ENCODE measurements at regions not wholly inside any gene's neighbourhood (a gene's known extent, or its start where the extent isn't known, plus 50 kb on each side); places are given as distances from the start of the nearest gene placed in this dataset.

DNA sequence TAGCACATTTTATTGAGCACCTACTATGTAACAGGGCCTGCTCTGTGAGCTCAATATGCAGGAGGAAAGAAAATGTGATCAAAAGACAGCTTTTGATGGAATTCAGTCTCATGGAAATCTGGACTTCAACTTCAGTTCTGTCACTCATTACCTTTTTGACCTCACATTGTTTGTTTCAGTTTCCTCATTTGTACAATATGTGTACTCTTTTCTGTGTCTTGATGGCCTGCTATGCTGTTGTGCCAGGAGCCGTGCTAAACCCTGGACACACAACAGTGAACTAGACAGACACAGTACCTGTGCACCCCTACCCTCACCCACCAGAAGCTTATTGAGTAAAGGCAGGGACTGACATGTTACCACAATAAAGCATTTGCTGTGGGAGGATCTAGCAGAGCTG lies 162.9 kb upstream of the FGGY start:
- no peak for DNase-seq

DNA sequence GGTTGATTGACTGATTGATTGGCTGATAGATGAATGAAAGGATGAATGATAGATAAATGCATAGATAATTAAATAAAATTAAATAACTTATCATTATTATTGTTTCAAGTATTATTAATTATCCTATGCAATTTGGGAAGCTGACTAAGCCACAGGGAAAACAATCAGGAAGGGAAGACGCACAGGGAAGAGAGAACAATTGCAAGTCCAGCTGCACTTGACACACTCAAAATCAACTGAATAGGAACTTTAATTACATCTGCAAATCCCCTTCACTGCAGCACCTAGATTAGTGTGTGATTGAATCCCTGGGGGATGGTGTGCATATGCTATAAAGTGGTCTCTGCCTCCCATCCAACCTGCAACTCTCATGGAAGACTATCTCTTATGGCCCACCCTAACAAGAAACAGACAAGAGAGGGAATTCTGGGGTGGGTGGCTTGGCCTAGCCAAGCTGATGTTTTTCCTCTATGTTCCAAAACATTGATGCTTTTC lies 161.1 kb upstream of the FGGY start:
- DNase-seq = no peak

DNA sequence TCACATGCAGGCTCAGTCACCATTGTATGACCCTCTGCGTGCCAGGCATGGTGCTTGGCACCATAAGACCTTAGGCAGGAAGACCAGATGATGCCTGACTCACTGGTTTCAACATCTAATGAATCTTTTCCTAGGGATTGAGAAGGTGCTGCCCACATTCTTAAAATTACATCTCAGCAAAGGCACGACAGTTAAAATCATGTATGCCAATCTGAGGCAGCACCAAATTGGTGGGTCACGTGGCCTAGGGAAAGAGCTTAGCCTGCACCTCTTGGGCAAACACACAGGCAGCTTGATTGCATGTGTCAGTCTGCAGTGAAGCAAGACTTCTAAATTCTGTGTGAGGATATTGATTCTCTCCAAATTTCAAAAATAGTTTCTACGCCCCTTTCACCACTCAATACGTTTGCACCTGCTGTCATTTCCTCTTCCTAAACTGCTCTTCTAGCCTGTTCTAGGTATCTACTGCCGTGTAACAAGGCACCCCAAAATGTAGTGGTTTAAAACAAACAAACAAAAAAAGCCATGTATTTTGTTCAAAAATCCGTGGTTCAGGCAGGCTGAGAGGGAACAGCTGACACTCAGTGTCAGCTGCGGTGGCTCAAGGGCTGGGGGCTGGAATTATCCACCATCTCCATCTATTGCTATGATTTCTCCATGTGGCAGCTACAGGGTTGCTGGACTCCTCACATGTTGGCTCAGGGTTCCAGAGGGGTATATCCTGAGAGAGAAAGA lies 160.2 kb upstream of the FGGY start:
- DNase-seq = no peak

DNA sequence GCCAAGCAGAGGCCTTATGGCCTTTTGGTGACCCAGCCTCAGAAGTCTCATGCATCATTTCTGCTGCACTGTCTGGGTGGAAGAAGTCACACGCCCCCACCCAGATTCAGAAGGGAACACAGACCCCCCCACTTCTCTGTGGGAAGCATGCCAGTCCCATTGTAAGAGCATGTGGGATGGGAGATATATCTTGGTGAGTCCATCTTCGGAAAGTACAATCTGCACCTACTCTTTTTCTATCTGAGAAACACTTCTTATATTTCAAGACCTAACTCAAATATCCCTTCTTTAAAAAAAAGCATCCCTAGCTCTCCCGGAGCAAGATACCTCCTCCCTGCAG lies 159.6 kb upstream of the FGGY start:
- no peak for DNase-seq

DNA sequence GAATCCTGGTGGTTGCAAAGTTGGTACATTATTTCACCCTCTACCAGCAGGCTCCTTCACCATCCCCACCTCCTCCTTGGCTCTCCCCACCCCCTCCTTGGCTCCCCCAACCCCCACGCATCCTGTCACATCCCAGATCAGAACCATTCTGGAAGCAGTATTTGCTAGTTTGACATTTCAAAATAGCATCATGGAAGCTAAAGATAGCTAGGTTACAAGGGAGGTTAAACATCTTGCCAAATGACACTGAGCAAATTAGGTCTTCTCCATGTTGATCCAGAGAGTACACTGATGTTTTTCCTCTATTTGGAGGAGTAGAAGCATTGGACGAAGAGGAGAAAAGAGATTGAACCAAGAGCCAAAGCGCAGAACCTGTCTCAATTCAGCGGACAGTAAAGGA lies 158.9 kb upstream of the FGGY start:
- DNase-seq = no peak

DNA sequence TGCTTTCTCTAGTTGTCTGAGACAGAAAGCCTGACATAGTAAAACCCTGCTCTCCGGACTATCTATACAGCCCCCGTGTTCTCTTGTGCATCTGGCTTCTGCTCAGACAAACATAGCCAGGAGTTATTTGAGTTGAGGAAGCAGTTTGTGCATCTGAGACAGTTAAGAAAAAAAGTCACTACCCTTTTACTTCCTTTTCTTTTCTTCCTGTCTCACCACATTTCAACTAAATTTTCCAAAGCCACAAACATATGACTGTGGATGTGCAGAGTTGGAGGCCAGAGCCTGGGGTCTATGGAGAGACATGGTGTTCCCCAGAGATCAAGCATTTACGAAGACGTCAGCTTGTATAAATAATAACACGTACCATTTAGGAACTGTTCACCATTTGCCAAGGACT lies 158.5 kb upstream of the FGGY start:
- DNase-seq = no peak

DNA sequence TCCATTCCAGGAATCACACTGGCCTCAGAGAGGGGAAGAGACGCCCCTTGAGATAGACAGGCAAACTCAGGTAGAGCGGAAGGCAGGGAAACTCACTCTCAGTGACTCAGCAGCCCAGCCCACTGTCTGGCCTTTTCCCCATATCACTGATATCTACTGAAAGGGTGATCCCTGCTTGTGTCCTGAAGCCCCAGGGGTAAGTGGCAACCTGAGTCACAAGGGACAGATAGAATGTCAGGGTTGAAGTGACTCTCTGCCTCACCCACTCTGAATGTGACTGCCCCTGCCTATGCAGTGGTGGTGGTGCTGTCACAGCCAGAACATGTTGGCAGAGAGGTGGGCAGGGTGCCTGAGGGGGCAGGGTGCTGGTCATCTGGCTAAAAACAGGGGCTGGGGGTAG lies 157.5 kb upstream of the FGGY start:
- DNase-seq = no peak

DNA sequence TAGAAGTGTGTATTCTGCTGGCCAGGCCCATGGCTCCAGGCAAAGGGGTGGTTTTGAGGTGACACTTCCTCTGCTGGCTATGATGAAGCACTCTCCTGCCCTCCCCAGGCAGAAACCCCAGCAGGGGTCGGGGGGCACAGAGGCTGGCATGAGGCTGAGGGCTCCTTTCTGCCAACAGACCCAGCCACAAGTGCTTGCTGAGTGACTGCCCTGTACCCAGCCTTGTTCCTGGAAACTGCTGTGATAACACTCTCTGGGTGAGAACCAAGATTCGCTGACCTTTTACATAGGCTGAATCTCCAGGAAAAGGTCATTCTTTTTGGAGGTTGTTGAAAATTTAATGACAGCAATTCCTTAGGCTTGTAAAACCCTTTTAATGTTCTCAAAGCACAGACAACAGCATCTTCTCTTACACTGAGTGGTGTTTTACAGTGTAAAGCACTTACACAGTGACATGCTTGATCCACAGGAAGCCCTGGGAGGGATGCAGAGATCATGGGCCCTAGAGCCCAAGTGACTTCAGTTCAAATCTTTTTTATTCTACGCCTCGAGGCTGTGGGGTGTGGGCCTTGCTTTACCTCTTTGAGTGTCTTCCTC lies 155.5 kb upstream of the FGGY start:
- DNase-seq = no peak

DNA sequence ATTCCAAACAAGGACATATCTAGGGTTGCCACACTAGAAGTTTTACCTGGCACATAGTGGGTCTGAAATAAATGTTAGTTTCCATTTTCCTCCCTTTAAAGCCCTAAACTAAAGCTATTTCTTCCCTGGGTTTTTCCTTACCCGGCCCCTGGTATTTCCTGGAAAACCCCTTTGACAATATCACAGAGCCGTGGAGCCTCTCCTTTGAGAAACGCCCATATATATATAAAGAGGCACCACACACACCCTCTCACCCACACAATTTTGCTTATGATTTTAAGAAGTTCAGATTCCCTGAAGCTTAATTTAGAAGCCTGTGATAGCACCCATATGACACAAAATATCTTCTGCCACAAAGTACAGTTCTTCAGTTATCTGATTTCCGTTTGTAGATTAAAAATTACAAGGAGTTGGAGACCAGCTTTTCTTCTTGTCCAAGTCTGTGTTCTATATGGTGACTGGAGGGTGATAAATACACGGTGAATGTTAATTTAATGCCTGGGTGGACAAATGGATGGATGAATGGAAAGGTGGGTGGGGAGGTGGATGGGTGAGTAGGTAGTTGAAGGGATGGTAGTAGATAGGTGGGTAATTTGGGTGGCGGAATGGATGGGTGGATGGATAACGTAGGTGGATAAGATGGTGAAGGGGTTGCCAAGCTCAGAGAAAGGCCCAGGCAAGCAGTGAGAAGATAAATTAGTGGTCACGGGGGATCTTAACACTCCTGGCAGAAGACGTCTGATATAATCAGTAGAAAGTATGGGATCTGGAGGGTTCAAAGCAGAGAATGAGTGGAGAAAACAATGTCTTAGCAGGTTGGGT lies 154.4 kb upstream of the FGGY start:
- DNase-seq = no peak

DNA sequence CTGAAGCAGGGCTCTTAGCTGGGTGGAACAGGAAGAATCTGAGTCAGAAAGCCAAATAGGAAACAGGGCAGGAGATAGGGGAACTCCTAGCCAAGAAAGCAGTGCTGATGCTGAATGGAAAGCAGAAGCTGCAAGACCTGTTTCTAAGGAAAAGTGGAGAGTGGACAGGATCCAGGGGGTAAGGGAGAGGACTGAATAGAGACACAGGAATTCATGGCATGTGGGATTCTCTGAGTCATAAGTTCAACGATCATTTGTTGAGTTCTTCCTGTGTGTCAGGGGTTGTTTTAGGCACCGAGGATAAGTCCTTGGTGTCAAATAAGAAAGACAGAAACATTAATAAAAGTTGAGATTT lies 153.8 kb upstream of the FGGY start:
- no peak for DNase-seq

DNA sequence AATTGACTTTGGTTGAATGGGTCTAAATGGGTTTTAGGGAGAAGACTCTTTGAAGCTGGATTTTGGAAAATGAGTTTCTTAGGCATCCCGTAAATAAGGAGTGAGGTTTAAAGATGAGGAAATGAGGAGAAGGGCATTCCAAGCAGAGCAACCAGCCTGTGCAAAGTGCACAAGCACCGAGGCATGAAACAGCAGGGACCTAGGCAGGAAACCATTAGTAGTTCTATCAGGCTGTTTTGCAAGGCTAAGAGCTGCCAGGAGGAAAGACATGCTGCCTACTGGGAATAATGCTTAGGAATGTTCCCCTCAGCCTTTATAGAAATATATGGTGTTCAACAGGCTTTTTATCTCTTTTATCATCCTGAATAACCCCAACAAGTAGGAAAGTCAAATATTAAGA lies 153.1 kb upstream of the FGGY start:
- no peak for DNase-seq

DNA sequence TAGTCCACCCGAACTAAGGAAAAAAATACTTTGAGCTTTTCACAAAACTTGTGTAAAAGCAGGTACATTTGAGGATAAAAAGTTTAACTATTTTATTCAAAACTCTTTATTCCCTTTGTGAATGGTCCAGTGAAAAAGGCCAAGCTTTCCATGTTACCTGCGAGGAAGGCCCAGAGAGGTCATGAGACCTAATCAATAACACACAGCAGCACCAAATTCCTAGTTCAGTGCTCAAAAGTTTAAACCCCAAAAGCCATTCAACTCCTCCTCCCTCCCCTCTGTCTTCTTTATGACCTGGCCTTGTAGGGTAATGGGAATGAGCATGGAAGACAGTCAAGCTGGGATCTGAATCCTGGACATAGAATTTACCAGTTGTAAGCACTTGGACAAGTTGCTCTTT lies 151.9 kb upstream of the FGGY start:
- no peak for DNase-seq

DNA sequence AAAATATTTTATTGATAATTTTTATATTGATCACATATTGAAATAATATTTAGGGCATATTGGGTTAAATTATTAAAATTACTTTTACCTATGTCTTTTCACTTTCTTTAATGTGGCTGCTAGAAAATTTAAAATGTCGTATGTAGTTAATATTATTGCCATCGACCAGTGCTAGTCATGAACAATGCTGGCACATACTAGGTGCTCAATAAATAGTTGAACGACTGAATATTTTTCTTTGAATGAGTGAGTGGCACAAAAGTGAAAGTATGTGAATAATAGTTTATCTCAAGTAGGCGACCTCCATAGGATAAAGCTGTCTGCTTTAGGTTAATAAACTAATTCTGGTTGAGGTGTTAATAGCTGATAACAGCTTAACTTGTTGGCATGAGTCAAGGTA lies 150.8 kb upstream of the FGGY start:
- DNase-seq = no peak

DNA sequence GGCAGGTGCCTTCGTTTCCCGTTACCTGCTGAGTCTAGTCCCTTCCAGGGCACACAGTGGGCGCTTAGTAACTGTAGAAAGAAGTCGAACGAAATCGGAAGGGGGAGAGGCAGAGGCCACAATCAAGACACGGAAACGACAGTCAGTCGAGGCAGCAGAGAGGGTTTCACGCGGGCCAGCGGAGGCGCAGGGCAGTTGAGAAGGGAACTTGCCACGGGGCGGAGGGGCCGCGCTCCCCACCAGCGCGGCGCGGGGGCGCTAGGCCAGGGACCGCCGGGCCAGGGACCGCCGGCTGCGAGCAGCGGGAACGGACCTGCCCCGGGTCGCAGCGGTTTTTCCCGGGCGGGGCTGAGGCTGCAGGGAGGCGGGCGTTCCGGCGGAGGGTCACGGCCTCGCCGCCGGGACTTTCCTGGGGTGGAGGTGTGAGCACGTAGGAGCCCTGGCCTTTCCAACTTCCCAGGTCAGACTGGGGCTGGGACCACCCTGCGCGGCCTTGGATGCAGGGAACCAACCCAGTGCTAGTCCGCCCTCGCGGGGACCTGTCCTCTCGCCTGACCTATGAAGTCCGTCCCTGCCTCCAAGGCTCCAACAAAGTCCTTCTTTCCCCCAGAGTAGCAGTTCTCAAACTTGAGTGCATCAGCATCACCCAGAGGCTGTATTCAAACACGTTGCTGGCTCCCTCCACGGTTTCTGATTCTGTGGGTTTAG lies 150.1 kb upstream of the FGGY start:
- no peak for DNase-seq

DNA sequence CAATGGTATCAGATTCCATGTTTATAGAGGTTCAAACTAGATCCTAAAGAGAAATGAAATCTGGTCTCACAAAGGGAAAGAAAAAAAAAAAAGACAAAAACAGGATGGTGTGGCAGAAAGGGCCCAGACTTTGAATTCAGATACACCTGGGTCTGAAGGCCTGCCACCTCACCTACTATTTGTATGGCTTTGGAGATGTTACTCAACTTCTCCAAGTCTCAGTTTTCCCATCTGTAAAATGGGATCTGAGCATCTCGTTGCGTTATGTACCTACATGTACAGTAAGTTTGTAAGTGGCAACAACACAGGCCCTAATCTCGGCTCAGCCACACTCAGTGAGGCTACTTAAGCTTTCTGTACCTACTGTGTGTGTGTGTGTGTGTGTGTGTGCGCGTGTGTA lies 147.5 kb upstream of the FGGY start:
- no peak for DNase-seq

DNA sequence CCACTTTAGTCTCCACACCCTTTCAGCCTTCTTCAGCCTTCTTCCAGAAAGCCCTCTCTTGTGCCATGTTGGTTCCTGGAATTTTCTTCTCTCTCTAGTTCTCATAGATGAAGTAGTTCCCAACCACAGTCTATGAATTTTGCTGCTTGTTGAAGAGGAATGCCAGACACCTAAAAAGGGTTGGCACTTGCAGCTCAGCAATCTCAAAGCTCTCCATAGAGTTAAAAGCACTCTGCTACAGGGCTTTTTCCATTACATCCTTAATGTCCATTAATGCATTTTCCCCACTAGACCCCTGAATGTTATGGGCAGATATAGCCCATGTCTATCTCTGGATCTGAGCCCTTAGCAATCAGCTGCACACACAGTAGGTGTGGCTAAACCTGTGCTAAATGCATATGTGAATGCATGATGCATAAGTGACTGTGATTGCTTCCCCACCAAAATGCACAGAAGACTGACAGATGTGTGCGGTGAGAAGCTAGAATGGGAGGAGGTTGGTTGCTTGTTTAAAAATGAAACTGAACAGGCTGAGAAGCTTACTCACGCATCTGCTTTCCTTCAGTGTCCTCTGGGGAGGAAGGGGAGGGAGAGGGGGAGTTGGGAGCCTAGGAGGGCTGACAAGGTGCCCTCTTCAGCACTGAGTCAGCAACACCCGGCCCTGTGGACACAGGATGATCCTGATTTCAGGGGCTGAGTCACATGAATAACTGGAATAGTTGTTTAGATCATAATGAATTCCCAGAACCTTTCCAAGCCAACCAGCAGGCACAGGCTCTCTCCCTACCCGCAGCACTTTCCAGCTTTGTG lies 146.1 kb upstream of the FGGY start:
- peak; percentile 46 for DNase-seq

DNA sequence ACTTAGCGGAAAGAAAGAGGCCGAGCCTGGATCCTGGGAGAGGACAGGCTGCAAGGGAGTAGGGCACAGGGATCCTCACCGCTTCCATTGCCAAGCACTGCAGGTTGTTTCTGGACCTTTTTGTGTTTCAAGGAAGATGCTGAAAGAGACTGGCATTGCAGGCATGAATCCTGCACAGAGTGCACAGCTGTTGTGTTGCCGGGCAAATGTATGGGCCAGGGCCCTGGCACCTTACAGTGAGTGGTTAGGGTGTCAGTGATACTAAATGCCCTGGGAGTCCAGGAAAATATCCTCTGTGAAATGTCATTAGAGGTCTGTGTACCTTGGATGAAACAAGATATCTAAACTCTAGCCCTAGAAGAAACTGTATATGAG lies 145.5 kb upstream of the FGGY start:
- DNase-seq = no peak

DNA sequence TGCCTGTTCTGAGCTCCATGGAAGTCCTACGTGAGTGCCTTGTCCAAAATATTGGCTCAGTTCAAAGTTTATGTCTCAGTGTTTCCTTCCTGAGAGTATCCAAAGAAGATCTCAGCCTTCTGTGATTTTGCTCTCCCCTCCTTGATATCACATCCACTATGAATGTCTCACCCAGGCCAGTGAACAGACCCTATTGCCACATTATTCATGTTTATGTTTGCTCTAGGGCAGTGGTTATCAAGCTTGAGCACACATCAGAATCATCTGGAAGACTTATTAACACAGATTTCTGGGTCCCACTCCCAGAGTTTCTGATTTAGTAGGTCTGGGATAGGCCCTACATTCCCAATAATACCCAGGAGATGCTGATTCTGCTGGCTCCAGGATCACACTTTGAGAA lies 145.0 kb upstream of the FGGY start:
- no peak for DNase-seq

DNA sequence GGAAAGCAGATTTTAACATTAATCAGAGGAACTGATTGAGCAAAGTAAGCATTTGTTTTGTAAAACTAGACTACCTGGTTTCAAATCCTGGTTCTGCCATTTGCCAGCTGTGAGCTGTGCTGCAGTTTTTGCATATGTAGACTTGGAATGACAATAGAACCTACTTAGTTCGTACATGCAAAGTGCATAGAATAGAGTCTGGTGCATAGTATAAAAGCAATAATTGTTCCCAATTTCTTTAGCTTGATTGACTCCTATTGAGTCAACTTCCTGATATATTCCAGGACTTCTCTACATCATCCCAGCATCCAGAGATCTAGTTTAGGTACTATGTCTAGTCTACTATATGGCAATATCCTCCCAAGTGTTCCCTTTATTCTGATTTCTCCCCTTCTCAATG lies 144.4 kb upstream of the FGGY start:
- no peak for DNase-seq

DNA sequence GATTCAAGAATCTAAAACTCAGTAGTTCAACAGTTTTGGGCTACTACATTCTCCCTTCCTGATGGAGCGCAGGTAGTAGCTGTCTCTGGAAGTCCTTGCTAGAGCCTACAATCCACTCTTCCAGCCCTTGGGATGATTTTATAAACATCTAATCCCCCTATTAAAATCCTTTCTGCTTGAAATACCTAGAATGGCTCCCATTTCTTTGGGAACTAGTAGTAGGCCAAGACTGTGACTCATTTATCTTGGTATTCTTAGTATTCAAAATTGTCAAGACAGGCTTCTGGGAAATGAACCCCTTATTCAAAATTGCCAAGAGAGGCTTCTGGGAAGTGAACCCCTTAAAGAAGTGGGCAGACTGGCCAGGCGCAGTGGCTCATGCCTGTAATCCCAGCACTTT lies 142.5 kb upstream of the FGGY start:
- DNase-seq = no peak

DNA sequence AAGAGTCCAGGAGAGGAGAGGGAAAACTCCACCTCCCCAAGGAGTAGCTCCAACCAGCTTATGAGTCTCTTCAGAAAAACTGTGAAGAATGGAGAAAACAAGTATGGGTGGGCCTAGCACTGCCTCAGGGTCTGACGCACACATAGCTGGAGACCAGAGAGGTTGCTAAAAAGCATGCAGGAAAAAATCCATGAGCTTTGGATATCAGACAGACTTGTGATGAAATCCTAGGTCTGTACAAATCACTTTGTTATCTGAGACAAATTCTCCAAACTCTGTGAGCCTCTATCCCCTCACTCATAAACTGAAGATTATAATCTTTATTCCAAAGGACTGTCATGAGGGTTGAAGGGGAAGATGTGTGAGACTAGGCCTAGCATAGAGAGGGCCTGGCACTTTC lies 141.5 kb upstream of the FGGY start:
- no peak for DNase-seq

DNA sequence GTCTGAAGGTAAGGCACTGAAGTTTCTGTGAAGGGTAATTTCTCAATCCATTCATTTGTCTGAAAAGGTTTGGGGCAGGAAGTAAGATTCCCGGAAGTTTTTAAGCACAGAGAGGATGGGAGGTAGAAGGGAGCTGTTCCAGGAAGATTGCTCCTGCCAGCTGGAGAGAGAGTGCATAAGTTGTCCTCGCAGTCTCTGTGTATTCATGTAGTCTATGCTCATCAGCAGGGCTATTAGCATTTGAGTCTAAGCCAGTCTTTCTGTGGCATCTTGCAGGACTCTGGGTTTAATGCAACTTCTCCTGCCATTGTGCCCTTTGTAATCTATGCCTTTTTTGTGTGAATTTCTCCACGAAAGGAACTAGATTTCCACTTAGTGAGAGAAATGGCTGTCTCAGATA lies 140.8 kb upstream of the FGGY start:
- DNase-seq = no peak
